ENCODE measurements at regions not wholly inside any gene's neighbourhood (a gene's known extent, or its start where the extent isn't known, plus 50 kb on each side); places are given as distances from the start of the nearest gene placed in this dataset.

GRCh38 chr13:39884166-39884565 lies 228.7 kb downstream of the COG6 start:
- no peak for DNase-seq (ENCODE audit: low read depth, low spot score)
- in situ Hi-C loops (cut with HindIII; ENCODE audit: low pct_unique_long_range_greater_than_20kb, low sequenced_read_pairs) = no loop called here

GRCh38 chr13:39886336-39886735 lies 230.9 kb downstream of the COG6 start:
- no peak for DNase-seq (ENCODE audit: low read depth, low spot score)
- in situ Hi-C loops (cut with HindIII; ENCODE audit: low pct_unique_long_range_greater_than_20kb, low sequenced_read_pairs) = no loop called here

- no peak for DNase-seq (ENCODE audit: low read depth, low spot score)
- in situ Hi-C loops (cut with HindIII; ENCODE audit: low pct_unique_long_range_greater_than_20kb, low sequenced_read_pairs) = no loop called here
Observed at GRCh38 chr13:39887387-39887786, 231.9 kb downstream of the COG6 start.

- in situ Hi-C loops (cut with HindIII; ENCODE audit: low pct_unique_long_range_greater_than_20kb, low sequenced_read_pairs) = no loop called here
- peak; percentile 82 for DNase-seq (ENCODE audit: low read depth, low spot score)
Observed at GRCh38 chr13:39888865-39889810, 233.7 kb downstream of the COG6 start.

GRCh38 chr13:39890537-39890936 lies 235.1 kb downstream of the COG6 start:
- in situ Hi-C loops (cut with HindIII; ENCODE audit: low pct_unique_long_range_greater_than_20kb, low sequenced_read_pairs) = no loop called here

GRCh38 chr13:39892721-39893685 lies 237.5 kb downstream of the COG6 start:
- DNase-seq (ENCODE audit: low read depth, low spot score) = no peak
- in situ Hi-C loops (cut with HindIII; ENCODE audit: low pct_unique_long_range_greater_than_20kb, low sequenced_read_pairs) = no loop called here

More at GRCh38 chr13:39890537-39890936, 235.1 kb downstream of the COG6 start:
- DNase-seq (ENCODE audit: low read depth, low spot score) = no peak

- in situ Hi-C loops (cut with HindIII; ENCODE audit: low pct_unique_long_range_greater_than_20kb, low sequenced_read_pairs) = no loop called here
- no peak for DNase-seq (ENCODE audit: low read depth, low spot score)
Observed at GRCh38 chr13:39893808-39894207, 238.3 kb downstream of the COG6 start.

GRCh38 chr13:39894586-39894985 lies 239.1 kb downstream of the COG6 start:
- DNase-seq (ENCODE audit: low read depth, low spot score) = no peak
- in situ Hi-C loops (cut with HindIII; ENCODE audit: low pct_unique_long_range_greater_than_20kb, low sequenced_read_pairs) = no loop called here

GRCh38 chr13:39895254-39895653 lies 239.8 kb downstream of the COG6 start:
- no peak for DNase-seq (ENCODE audit: low read depth, low spot score)
- in situ Hi-C loops (cut with HindIII; ENCODE audit: low pct_unique_long_range_greater_than_20kb, low sequenced_read_pairs) = no loop called here

GRCh38 chr13:39897636-39898035 lies 242.2 kb downstream of the COG6 start:
- DNase-seq (ENCODE audit: low read depth, low spot score) = no peak
- in situ Hi-C loops (cut with HindIII; ENCODE audit: low pct_unique_long_range_greater_than_20kb, low sequenced_read_pairs) = no loop called here

- in situ Hi-C loops (cut with HindIII; ENCODE audit: low pct_unique_long_range_greater_than_20kb, low sequenced_read_pairs) = no loop called here
- DNase-seq (ENCODE audit: low read depth, low spot score) = no peak
Observed at GRCh38 chr13:39900106-39900750, 244.8 kb downstream of the COG6 start.

GRCh38 chr13:39904959-39905358 lies 249.5 kb downstream of the COG6 start:
- in situ Hi-C loops (cut with HindIII; ENCODE audit: low pct_unique_long_range_greater_than_20kb, low sequenced_read_pairs) = no loop called here
- no peak for DNase-seq (ENCODE audit: low read depth, low spot score)

GRCh38 chr13:39909634-39910033 lies 254.2 kb downstream of the COG6 start:
- in situ Hi-C loops (cut with HindIII; ENCODE audit: low pct_unique_long_range_greater_than_20kb, low sequenced_read_pairs) = no loop called here
- DNase-seq (ENCODE audit: low read depth, low spot score) = no peak

GRCh38 chr13:39910041-39910440 lies 254.6 kb downstream of the COG6 start:
- in situ Hi-C loops (cut with HindIII; ENCODE audit: low pct_unique_long_range_greater_than_20kb, low sequenced_read_pairs) = no loop called here
- no peak for DNase-seq (ENCODE audit: low read depth, low spot score)

- in situ Hi-C loops (cut with HindIII; ENCODE audit: low pct_unique_long_range_greater_than_20kb, low sequenced_read_pairs) = no loop called here
Observed at GRCh38 chr13:39910833-39911232, 255.4 kb downstream of the COG6 start.

GRCh38 chr13:39913339-39913738 lies 257.9 kb downstream of the COG6 start:
- DNase-seq (ENCODE audit: low read depth, low spot score) = no peak
- in situ Hi-C loops (cut with HindIII; ENCODE audit: low pct_unique_long_range_greater_than_20kb, low sequenced_read_pairs) = no loop called here

More at GRCh38 chr13:39910833-39911232, 255.4 kb downstream of the COG6 start:
- DNase-seq (ENCODE audit: low read depth, low spot score) = no peak

GRCh38 chr13:39913928-39914327 lies 258.5 kb downstream of the COG6 start:
- DNase-seq (ENCODE audit: low read depth, low spot score) = peak; percentile 79
- in situ Hi-C loops (cut with HindIII; ENCODE audit: low pct_unique_long_range_greater_than_20kb, low sequenced_read_pairs) = no loop called here

- DNase-seq (ENCODE audit: low read depth, low spot score) = no peak
- in situ Hi-C loops (cut with HindIII; ENCODE audit: low pct_unique_long_range_greater_than_20kb, low sequenced_read_pairs) = no loop called here
Observed at GRCh38 chr13:39915418-39915817, 260.0 kb downstream of the COG6 start.

All from SK-MEL-5 (cell line).